ENCODE measurements at regions not wholly inside any gene's neighbourhood (a gene's known extent, or its start where the extent isn't known, plus 50 kb on each side); places are given as distances from the start of the nearest gene placed in this dataset.

DNA sequence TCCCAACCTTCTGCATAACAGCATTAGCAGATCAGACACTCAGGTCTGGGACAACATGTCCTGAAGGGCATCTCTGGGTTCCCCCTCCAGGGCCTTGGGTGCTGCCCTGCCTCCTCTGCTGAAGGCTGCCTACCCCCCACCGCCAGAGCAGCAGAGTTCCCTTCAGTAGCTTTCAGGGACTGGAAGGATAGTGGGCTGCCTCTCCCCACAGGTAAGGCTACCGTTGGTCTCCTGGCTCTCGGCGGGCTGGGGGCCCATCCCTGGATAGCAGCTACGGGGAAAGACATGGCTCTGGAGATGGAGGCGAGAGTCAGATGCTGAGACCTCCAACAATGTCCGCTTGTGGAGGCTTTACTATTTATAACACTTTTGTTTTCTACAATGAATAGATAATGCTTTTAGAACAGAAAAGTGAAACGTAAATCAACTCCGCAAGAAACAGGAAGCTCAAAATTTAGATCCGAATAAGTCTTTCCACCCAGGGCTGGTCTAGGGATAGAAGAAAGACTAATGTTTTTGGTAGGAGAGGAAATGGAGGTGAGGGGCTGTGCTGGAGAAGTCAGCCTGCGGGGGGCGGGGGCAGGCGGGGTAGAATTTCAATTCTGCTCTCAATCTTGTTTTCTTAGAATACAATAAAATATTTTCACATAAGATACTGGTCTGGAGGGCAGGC, 58.4 kb downstream of the ARL4C start:
- ChIA-PET POLR2A (no interaction called here), CTCF (interaction anchor here (1.1 to 2.5 kb wide), 7 partner anchors 9 to 171 kb away, joined by 3 to 13 read pairs (median 4); no protein-coding TSS in a partner anchor)
- Mint-ChIP-seq H3K4me1 (peaks cover 87% of the 10 kb centered on the region), H3K9me3 (peaks cover 8% of the 10 kb centered on the region), H3K27me3 (no peaks in the 10 kb centered on the region), H3K27ac (peak overlapping the region; percentile 87), H3K4me3 (peak overlapping the region; percentile 29), H3K36me3 (ENCODE audit: low read depth) (peaks cover 48% of the 10 kb centered on the region)
- no peak for DNase-seq

DNA sequence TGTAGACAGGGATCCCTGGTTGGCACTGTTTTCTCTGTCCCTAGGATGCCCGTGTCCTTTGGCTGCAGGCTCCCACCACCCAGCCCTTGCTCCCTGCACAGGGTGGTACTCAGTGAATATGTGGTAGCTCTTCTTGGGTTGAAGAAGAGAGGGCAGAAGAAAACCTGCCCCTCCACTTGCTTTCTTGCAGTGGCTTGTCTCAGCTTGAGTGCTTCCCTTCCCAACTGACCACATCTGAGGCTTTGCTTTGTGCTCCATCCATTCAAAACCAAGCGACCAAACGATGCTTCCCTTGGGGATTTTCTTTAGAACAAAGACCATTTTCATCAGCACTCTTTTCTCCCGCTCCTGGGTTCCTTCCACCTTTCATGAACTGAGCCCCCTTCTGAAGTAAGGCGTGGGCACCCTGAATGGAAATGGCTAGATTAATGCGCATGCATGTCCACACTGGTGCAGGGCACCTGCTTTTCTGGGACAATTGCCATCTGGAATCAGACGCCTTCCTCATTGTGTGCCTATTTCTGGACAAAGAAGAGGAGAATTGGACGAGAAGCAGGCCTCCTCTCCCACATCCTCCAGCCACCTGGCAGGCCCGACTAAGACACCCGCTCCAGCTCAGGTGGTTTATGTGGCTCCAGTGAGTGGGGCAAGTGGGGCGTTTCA, 59.1 kb downstream of the ARL4C start:
- H3K4me1 Mint-ChIP-seq: peaks cover 85% of the 10 kb centered on the region
- H3K27ac Mint-ChIP-seq: peak overlapping the region; percentile 87
- POLR2A ChIA-PET: interaction anchor here (0.6 kb wide), 1 partner anchor 55 kb away, joined by 3 read pairs; no protein-coding TSS in a partner anchor
- DNase-seq: no peak
- no peak overlapping the region for H3K4me3 Mint-ChIP-seq
- H3K9me3 Mint-ChIP-seq: peaks cover 7% of the 10 kb centered on the region
- CTCF ChIA-PET: interaction anchor here (0.7 to 2.5 kb wide), 9 partner anchors 9 to 171 kb away, joined by 3 to 13 read pairs (median 3); no protein-coding TSS in a partner anchor
- H3K27me3 Mint-ChIP-seq: no peaks in the 10 kb centered on the region
- peaks cover 42% of the 10 kb centered on the region for H3K36me3 Mint-ChIP-seq (ENCODE audit: low read depth)

DNA sequence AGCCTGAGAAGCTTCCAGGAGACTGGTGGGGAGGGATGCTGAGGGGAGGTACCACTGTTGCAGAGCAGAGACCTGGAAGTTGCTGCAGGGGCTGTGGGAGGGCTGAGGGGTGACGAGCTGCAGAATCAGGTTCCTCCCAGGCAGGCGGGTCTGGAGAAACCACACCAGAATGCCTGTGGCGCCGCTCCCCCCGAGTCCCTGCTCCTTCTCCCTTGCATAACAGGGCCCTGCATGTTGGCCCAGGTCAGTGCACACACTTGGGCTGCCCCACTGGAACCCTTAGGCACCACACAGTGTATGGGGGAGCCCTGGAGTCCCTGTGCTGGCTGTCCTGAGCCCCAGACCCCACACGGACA, 60.4 kb downstream of the ARL4C start:
- no peak overlapping the region for H3K27ac Mint-ChIP-seq
- no peak for DNase-seq
- H3K27me3 Mint-ChIP-seq: no peaks in the 10 kb centered on the region
- peaks cover 42% of the 10 kb centered on the region for H3K36me3 Mint-ChIP-seq (ENCODE audit: low read depth)
- CTCF ChIA-PET: interaction anchor here (1.0 to 2.5 kb wide), 3 partner anchors 10 to 36 kb away, joined by 3 to 13 read pairs (median 4); no protein-coding TSS in a partner anchor
- H3K9me3 Mint-ChIP-seq: peaks cover 8% of the 10 kb centered on the region
- no peak overlapping the region for H3K4me3 Mint-ChIP-seq
- POLR2A ChIA-PET: no interaction called here
- peaks cover 83% of the 10 kb centered on the region for H3K4me1 Mint-ChIP-seq

DNA sequence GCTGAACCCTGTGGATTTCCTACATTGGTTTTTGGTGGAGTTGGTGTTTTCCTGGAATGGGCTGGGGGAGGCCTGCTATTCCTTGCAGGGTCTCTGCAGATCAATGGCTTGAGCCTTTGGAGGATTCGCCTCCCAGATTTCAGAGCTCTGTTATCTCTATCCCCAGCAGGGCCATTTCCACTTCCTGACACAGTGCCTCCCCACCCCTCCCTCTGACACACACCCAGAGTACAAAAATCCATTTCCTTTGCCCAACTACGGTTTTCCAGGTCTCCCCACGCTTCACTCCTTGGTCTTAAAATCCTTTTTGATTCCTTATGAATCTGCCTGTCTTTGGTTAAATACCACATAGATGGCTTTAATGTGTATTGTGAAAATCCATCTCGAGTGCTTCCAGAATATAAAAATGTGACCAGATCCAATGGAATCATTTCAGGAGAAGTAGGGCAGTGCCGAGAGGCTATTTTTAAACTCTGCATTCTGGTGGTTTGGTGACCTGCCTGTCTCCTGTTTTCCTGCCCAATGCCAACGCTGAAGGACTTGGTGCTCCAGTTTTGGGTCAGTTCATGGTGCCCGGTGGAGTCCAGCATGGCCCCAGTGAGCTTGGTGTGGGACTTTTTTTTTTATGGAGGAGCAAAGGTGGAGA, 60.9 kb downstream of the ARL4C start:
- Mint-ChIP-seq H3K27me3 (no peaks in the 10 kb centered on the region), H3K27ac (peak overlapping the region; percentile 68), H3K4me3 (no peak overlapping the region), H3K4me1 (peaks cover 83% of the 10 kb centered on the region), H3K36me3 (ENCODE audit: low read depth) (peaks cover 39% of the 10 kb centered on the region), H3K9me3 (peaks cover 10% of the 10 kb centered on the region)
- ChIA-PET CTCF (interaction anchor here (1.0 to 1.5 kb wide), 3 partner anchors 10 to 35 kb away, joined by 3 to 4 read pairs (median 3); no protein-coding TSS in a partner anchor), POLR2A (no interaction called here)
- DNase-seq: no peak

- Mint-ChIP-seq H3K27me3 (no peaks in the 10 kb centered on the region), H3K4me3 (no peak overlapping the region), H3K36me3 (ENCODE audit: low read depth) (peaks cover 28% of the 10 kb centered on the region), H3K27ac (no peak overlapping the region), H3K4me1 (peaks cover 85% of the 10 kb centered on the region), H3K9me3 (peaks cover 7% of the 10 kb centered on the region)
- CTCF ChIA-PET: interaction anchor here (1.1 kb wide), 1 partner anchor 33 kb away, joined by 3 read pairs; no protein-coding TSS in a partner anchor
- POLR2A ChIA-PET: no interaction called here
- DNase-seq: no peak
Measured at GRCh38 chr2:234433201-234433600, 63.7 kb downstream of the ARL4C start.

DNA sequence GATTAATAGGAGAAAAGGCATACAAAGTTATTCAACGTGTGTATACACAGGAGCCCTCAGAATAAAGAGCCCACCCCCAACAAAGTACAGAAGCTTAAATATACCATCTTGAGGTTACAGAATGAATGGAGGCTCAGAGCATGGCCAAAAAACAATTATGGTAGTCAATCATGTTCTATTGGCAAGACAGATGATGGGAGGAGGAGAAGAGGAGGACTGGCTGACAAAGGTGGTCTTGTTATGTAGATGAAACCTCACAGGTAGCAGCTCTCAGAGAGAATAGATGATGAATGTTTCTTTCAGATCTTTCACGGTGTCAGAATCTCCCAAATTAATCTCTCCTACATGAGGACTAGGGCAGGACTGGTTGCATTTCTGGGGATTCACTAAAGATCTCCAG, 66.0 kb downstream of the ARL4C start:
- CTCF ChIA-PET: interaction anchor here (1.1 to 1.7 kb wide), 5 partner anchors 9 to 20 kb away, joined by 3 to 8 read pairs (median 3); no protein-coding TSS in a partner anchor
- Mint-ChIP-seq H3K36me3 (ENCODE audit: low read depth) (peaks cover 27% of the 10 kb centered on the region), H3K27ac (no peak overlapping the region), H3K9me3 (peaks cover 7% of the 10 kb centered on the region), H3K27me3 (no peaks in the 10 kb centered on the region), H3K4me1 (peaks cover 86% of the 10 kb centered on the region), H3K4me3 (no peak overlapping the region)
- no peak for DNase-seq
- POLR2A ChIA-PET: no interaction called here

DNA sequence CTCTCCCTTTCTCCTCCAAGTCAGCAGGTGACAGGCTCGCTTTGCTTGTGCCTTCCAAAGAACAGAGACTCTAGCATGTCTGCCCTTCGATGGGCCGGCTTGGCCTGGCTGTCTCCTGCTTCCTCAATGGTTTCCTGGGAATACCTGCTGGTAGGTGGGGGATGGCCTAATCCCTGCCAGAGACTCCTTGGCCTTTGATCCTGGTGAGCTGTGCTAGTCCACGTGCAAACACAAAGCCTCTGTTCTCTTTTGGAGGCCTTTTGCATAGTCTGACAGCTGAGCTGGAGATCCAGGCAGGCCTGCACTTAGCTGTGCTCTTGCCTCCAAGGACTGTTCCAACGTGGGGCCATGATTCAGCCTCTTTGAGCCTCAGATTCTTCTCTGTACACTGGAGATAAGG, 67.6 kb downstream of the ARL4C start:
- Mint-ChIP-seq H3K4me3 (no peak overlapping the region), H3K36me3 (ENCODE audit: low read depth) (peaks cover 29% of the 10 kb centered on the region), H3K4me1 (peaks cover 88% of the 10 kb centered on the region), H3K27me3 (no peaks in the 10 kb centered on the region), H3K27ac (peak overlapping the region; percentile 78), H3K9me3 (peaks cover 9% of the 10 kb centered on the region)
- POLR2A ChIA-PET: no interaction called here
- CTCF ChIA-PET: interaction anchor here (2.4 kb wide), 1 partner anchor 16 kb away, joined by 5 read pairs; no protein-coding TSS in a partner anchor
- no peak for DNase-seq

DNA sequence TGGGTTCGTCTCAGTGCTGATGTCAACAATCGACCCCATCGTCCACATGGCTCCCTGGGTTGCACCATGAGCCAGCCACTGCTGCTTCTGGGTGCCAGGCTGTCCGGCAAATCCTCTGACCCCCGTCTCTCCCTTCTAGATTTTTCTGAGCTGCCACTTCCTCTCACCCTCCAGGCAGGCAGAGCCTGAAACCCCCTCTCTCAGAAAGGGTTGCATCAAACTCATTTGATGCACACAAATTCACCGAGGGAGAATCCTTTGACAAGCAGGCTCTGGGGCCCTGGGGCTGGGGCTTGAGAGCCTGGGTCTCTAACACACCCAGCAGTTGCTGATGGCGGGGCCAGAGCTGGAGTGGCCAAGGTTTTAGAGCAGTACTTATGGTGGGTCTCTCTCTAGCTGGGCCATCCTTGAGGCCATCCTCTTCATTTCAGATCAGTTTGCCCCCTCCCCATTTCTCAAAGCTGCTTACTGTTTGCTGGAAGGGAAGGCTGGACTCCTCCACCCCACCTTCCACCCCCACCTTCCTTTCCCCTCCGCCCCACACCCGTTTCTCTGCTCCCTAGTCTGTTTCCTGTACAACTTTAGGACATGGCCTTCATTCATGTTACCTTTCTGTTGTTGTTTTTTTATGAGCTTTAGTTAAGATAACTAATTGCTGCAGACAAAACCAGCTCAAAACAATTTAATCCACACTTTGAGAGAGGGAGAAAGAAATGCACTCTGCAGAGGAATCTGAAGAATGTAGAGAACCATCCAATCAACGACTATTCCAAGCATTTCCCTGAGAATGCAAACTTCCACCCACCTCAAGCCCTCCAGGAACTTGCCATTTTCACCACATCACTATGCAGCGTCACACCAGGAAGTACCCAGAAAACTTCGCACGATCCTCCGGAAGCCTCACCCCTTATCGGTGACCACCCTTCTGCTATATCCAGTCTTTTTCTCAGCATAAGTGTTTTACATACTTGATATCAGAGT, 69.5 kb downstream of the ARL4C start:
- ChIA-PET CTCF (interaction anchor here (0.8 to 2.4 kb wide), 12 partner anchors 10 to 136 kb away, joined by 3 to 8 read pairs (median 4); no protein-coding TSS in a partner anchor), POLR2A (interaction anchor here (0.7 to 1.4 kb wide), 5 partner anchors 19 to 70 kb away, joined by 3 to 10 read pairs (median 4); partner anchors contain the start of gene ARL4C)
- peak overlapping the region; percentile 99 for H3K27ac Mint-ChIP-seq
- H3K4me3 Mint-ChIP-seq: peak overlapping the region; percentile 58
- H3K4me1 Mint-ChIP-seq: peaks cover 97% of the 10 kb centered on the region
- peaks cover 7% of the 10 kb centered on the region for H3K9me3 Mint-ChIP-seq
- no peaks in the 10 kb centered on the region for H3K27me3 Mint-ChIP-seq
- peaks cover 31% of the 10 kb centered on the region for H3K36me3 Mint-ChIP-seq (ENCODE audit: low read depth)
- peak; percentile 37 for DNase-seq

DNA sequence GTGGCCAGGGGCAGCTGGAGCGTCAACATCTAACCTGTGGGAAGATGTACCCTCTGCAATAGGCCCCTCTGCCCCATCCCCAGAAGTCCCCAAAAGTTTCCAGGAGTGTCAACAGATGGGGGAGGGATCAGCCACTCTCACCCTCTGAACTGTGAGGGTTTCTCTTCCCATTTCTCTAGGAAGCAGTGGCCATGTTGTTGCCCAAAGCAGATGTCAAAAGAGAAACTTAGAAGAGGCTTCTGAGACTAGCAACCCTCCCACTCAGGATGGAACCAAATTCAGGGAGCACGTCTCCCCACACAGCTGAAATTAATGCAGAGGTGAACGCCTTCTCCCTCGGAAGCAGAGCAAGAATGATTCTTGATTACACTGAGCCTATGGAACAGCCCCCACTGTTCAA, 70.3 kb downstream of the ARL4C start:
- Mint-ChIP-seq H3K27ac (peak overlapping the region; percentile 99), H3K36me3 (ENCODE audit: low read depth) (peaks cover 26% of the 10 kb centered on the region), H3K27me3 (no peaks in the 10 kb centered on the region), H3K9me3 (peaks cover 5% of the 10 kb centered on the region), H3K4me3 (peak overlapping the region; percentile 58), H3K4me1 (peaks cover 99% of the 10 kb centered on the region)
- ChIA-PET CTCF (interaction anchor here (0.6 to 2.3 kb wide), 16 partner anchors 10 to 291 kb away, joined by 3 to 8 read pairs (median 4); no protein-coding TSS in a partner anchor), POLR2A (interaction anchor here (0.8 to 1.4 kb wide), 7 partner anchors 20 to 134 kb away, joined by 3 to 16 read pairs (median 7); partner anchors contain the start of gene ARL4C)
- DNase-seq: peak; percentile 34

- peak overlapping the region; percentile 58 for H3K4me3 Mint-ChIP-seq
- H3K4me1 Mint-ChIP-seq: peaks cover 98% of the 10 kb centered on the region
- CTCF ChIA-PET: interaction anchor here (0.6 to 2.3 kb wide), 18 partner anchors 9 to 290 kb away, joined by 3 to 8 read pairs (median 4); no protein-coding TSS in a partner anchor
- peak overlapping the region; percentile 99 for H3K27ac Mint-ChIP-seq
- H3K27me3 Mint-ChIP-seq: no peaks in the 10 kb centered on the region
- peak; percentile 92 for DNase-seq
- POLR2A ChIA-PET: interaction anchor here (0.8 to 1.4 kb wide), 7 partner anchors 20 to 134 kb away, joined by 3 to 16 read pairs (median 7); partner anchors contain the start of gene ARL4C
- H3K9me3 Mint-ChIP-seq: peaks cover 2% of the 10 kb centered on the region
- peaks cover 22% of the 10 kb centered on the region for H3K36me3 Mint-ChIP-seq (ENCODE audit: low read depth)
Measured at GRCh38 chr2:234425639-234426603, 71.0 kb downstream of the ARL4C start.

DNA sequence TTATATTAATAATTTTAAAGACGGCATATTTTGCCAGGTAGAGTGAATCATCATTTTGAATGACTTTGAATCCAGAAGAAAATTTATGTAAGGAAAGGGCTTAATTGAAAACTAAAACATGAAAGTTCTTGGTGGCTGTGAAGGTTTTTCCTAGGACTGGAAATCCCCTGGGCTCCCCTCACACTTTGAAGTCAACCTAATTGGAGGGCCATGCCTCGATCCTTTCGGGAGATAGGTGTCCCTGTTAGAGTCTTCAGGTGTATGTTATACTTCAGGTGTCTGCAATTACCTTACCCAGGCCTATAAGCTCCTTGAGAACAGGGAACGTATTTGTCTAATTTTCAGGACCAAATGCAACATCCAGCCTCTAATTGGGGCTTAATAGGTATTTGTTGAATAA, 73.0 kb downstream of the ARL4C start:
- DNase-seq: no peak
- Mint-ChIP-seq H3K36me3 (ENCODE audit: low read depth) (peaks cover 25% of the 10 kb centered on the region), H3K27ac (peak overlapping the region; percentile 99), H3K9me3 (peaks cover 2% of the 10 kb centered on the region), H3K4me3 (no peak overlapping the region), H3K4me1 (peaks cover 93% of the 10 kb centered on the region), H3K27me3 (no peaks in the 10 kb centered on the region)
- CTCF ChIA-PET: interaction anchor here (2.1 kb wide), 1 partner anchor 14 kb away, joined by 8 read pairs; no protein-coding TSS in a partner anchor
- POLR2A ChIA-PET: interaction anchor here (0.7 to 1.8 kb wide), 2 partner anchors 28 to 292 kb away, joined by 6 to 7 read pairs; no protein-coding TSS in a partner anchor

All from activated CD4-positive, alpha-beta T cell treated with anti-CD3 and anti-CD28 coated beads, Interleukin-2, amount 10 ng/mL, durations not matched to agents 7 days and 5 days (primary cell).